ENCODE measurements at regions not wholly inside any gene's neighbourhood (a gene's known extent, or its start where the extent isn't known, plus 50 kb on each side); places are given as distances from the start of the nearest gene placed in this dataset.

GRCh38 chr17:5822281-5823060, 238.2 kb upstream of the NLRP1 start:
- no peak for DNase-seq

GRCh38 chr17:5823219-5823618, 238.9 kb upstream of the NLRP1 start:
- no peak for DNase-seq

DNA sequence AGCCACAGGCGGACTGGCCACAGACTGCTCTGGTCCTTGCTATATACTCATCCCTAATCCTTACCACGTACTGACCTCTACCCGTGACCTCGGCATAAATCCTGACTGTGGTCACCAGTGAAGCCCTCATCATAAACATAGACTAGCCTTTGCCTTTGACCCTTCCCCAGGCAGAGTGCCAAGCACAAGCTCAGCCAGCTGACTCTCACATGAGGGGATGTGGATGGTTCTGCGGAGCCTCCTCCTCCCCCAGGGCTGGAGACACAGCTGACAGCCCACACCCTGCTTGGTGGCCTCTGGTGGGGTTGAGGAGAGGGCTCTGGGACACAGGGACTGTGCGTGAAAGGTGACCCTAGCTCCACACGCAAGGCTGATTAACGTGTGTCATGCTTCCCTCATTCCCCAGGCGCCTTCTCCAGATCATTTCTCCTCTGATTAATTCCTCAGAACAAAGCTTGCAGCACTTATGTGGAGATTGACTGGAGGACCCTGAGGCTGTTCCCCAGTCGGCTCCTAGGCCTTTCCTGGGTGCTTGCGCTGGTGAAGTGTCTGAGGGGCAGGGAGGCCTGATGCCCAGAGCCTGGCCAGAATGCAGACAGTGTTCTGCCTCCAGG, 241.5 kb upstream of the NLRP1 start:
- no peak for DNase-seq

- DNase-seq, result no peak
Measured at GRCh38 chr17:5826384-5826783, 242.1 kb upstream of the NLRP1 start.

DNA sequence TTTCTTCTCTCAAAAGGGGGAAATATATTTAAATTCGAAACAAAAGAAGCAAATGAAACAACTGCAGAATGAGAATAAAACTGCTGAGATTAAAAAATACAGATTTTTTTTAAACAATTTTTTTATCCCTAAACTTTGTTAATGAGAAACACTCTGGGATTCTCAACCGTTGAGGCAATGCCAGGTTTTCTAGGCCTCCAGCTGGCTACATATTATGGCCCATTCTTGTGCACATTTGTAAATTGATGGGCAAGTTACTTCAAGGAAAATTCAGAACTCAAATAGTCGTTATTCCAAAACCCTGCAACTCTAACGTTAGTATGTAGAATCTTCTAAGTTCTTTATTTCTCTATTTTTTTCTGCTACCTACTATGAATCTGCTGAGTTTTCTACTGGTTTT, 239.3 kb upstream of the WSCD1 start:
- no peak for DNase-seq

DNA sequence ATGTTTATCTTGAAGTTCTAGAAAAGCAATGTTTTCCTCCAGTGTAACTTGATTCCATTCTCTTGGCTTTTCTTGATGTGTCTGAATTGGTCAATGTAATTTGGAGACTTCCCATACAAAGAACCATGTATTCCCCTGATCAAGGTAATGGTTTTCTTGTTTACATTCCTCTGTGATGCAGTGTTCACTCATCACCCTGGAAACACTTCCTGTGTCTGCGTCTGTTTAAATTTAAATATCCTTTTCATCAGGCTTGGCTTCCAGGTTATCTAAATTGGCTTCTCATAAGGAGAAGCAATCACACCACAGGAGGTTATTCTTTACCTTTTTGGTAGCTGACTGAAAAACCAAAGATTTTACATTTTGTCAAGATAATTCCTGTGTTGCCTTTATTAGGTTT, 237.3 kb upstream of the WSCD1 start:
- DNase-seq, result no peak

DNA sequence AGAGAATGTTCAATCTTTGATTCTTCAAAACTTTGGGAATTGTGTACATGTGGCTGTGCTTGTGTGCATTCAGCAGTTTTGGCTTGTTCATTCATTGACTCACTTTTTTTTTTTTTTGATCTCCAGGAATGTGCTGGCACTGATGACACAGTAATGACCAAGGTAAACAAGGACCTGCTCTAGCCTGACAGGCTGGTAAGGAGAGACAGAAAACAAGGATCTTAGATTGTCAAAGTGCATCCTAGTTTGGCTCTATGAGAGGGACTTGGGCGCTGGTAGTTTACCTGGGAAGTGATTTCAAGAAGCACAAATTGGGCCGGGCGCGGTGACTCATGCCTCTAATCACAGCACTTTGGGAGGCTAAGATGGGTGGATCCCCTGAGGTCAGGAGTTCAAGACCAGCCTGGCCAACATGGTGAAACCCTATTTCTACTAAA, 233.1 kb upstream of the WSCD1 start:
- no peak for DNase-seq

- no peak for DNase-seq
Measured at GRCh38 chr17:5838661-5839300, 231.4 kb upstream of the WSCD1 start.

DNA sequence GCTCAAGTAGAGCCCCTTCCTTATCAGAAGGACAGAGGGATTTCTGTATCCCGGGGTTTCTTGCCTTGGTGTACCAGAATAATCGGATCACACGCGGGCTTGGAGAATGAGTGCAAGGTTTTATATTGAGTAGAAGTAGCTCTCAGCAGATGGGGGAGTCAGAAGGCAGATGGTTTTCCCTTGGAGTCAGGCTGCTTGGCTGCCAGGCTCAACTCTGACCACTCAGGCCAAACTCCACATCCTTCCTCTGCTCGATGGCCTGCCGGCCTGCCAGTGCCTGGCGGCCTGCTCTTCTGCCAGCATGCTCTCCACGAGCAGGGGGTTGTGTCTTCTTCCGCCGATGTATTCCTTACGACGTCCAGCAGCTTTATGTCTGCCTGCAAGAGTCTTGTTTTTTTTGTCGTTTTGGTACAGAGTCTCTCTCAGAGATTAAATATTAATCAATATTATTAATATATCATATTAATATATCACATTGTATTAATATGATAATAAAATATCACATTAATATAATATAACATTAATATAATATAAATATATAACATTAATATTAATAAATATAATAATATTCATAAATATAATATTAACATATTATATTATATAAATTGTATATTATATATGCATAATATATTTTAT, 229.2 kb upstream of the WSCD1 start:
- DNase-seq, result no peak

DNA sequence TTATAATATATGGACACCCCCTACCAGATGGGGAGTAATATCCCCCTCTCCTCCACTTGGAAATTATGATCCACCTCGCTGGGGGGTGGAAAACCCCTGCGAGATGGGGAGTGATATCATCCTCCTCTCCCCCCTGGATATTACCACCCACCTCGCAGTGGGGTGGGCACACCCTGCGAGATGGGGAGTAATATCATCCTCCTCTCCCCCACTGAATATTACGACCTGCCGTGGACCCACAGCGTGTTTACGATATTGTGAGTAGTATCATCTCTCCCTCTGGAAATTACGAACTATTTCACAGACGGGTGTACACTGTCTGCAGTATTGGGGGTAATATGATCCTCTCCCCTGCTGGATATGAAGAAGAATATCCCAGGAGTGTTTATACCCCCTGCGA, 228.3 kb upstream of the WSCD1 start:
- no peak for DNase-seq

DNA sequence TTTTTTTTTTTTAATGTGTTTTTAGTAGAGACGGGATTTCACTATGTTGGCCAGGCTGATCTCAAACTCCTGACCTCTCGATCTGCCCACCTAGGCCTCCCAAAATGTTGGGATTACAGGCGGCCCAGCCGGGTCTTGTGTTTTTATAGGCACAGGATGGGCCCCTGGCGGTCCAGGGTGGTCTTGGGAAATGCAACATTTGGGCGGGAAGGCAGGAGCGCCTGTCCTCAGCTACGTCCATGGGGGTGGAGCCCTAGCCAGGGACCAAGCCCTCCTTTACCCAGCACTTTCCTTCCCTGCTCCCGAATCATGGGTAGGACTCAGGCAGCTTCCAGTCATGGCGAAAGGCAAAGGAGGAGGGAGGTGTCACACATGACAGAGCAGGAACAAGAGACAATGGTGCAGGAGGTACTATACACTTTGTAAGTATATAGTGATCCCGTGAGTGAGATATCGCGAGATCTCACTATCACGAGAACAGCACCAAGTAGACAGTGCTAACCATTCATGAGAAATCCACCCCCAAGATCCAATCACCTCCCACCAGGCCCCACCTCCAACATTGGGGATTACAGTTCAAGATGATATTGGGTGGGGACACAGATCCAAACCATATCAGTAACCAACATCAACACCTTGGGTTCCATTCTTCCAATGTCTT, 226.7 kb upstream of the WSCD1 start:
- DNase-seq, result no peak

DNA sequence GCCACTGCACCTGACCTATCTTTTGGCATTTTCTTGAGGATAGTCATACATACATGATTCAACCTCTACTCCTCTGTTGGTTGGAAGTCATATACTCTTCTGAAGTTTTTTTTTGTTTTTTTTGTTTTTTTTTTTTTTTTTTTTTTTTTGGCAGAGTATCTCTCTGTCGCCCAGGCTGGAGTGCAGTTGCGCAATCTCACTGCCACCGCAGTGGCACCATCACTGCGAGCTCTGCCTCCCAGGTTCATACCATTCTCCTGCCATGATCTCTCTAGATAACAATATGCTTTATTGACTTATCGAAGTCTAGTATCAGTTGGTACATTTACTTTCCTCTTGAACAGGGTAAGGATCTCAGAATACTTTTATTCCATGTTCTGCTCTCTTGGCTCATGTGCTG, 224.2 kb upstream of the WSCD1 start:
- DNase-seq, result no peak

- DNase-seq, result no peak
Measured at GRCh38 chr17:5854871-5855554, 215.2 kb upstream of the WSCD1 start.

DNA sequence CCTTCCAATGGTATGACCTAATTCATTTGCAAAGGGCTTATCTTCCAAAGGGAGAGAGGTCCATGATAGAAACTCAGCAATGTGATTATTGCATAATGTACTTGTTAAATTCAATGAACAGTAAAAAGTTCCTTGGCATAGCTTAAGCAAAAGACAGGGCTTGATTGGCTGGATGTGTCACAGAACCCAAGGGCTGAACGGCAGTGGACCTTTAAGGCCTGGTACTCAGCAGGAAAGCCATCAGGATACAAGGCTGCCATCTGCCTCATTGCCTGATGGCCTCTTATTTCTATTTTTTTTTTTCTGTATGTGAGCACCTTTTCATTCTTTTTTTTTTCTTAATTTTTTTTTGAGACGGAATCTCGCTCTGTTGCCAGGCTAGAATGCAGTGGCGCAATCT, 208.9 kb upstream of the WSCD1 start:
- no peak for DNase-seq

DNA sequence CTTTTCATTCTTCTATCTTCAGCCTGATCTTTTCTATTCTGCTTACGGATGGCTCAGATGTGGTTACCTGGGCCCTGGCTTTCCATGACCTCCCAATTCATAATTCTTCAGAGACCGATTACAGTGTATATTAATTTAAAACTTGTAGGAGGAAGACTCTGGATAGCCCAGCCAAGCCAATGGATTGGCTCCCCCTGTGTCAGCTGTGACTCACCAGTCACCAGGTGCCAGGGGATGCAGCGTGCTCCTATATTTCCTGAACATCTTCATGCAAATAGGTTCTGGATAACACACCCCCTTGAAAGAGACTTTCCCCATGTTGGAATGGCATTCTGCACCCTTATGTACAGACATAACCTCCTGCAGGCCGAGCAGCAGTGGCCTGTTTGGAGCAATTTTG, 208.3 kb upstream of the WSCD1 start:
- no peak for DNase-seq

DNA sequence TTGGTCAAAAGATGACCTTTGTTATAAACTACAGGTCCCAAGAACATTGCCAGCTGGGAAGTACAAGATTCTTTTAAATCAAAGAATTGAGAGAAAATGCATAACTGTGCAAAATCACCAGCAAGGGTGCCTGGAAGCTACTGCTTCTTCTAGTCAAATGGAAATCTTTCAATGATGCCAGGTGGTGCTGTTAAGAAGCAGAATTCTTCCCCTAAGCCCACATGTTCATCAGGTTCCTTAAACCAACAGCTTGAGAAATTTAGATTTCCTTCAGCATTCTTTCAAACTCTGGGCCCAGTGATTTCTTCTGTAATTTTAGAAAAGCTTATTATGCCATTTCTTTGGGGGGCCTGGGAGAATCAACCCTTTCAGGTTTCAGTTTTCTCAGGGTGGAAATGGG, 207.8 kb upstream of the WSCD1 start:
- no peak for DNase-seq

DNA sequence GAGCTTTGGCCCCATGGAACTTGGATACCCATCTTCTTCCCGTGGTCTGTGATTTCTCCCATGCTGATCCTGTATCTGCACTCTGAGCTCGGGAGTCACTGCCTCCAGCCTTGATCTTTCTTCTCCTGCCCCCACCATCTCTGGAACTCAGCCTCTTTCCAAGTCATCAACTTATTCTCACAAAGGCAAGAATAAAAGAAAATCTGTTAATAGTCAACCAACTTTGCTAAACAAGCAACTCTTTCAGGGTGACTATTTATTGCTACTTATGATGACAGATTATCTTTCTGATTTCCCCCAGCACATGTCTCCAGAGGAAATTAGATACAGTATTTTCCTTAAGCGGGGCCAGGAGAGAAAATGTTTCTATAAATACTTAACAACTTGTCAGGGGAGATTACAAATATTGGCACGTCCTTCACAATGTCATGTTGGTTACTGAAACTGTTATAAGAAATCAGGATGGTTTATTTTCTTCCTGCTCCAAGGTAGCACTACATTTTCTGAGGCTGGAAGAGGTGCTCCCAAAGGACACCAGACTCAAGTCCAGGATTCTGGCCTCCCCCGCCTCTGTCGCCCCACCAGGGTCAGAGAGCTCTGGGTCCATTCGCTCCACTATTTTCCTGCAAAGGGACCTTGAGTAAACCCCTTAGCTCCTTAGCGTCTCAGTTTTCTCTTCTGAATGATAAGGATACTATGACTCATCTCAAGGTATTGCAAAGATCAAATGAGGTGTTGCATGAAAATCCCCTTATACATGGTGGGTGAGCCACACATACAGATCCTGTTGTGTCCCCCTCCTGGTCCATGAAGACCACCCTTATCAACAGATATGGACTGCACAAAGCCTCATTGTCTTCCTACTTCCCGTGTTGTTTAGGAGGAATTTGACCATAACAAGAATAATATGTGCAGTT, 205.2 kb upstream of the WSCD1 start:
- DNase-seq, result no peak

- DNase-seq, result no peak
Measured at GRCh38 chr17:5866978-5867377, 203.2 kb upstream of the WSCD1 start.

- no peak for DNase-seq
Measured at GRCh38 chr17:5869041-5869745, 201.0 kb upstream of the WSCD1 start.

DNA sequence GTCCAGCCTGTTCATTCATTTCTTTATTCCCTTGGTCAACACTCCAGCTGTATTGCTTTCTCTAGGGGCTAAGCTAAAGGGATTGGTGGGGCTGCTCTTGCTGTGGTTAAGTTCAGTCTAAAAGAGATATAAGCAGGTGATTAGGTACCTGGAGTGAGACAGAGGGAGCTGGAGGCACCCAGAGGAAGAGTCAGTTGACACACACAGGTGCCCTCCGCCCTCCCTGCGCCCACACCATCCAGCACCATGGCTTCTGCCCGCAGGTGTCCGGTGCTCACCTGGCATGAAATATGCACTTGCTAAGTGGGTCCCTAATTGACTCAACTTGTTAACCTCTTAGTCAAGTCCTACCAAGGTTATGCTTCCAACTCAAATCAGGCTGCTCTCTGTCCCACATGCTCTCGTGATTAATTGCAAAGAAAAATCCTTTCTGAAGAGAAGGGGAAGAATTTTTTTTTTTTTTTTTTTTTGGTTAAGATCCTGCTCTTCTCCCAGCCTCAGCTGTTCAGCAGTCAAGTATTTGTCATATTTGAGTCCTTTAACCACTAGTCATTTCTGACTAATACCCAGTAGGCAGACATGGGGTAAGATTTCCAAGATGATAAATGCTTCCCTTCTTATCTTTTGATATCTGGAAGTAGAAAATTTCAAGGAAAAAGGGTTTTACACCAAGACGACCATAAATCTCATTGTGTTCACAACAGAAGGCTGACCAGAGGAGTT, 199.8 kb upstream of the WSCD1 start:
- DNase-seq, result no peak
